H1 (cell line): ENCODE measurements at regions not wholly inside any gene's neighbourhood (a gene's known extent, or its start where the extent isn't known, plus 50 kb on each side); places are given as distances from the start of the nearest gene placed in this dataset.

Experiments
- BCL11A ChIP-seq, 2 experiments: IDR thresholded peaks; one replicate each; pipeline ENCODE4 v1.6.1; 2011; ENCODE audit warnings: low read depth in 2 of 2, low read length in 2 of 2, mild to moderate bottlenecking in 2 of 2
- CBX8 ChIP-seq: fragments of 300-800, 300-1000 bp; sonication (generic); IDR thresholded peaks from 2 replicates; pipeline ENCODE4 v1.7.1; 2016; ENCODE audit warnings: low read depth, low read length, borderline replicate concordance
- CTCF ChIP-seq, 3 experiments: IDR thresholded peaks; 1 replicate in 2 of 3; 2 replicates in 1 of 3; pipeline versions ENCODE4 v1.5.1 to v1.6.1; 2011; ENCODE audit warnings: low read length in 3 of 3, mild to moderate bottlenecking in 3 of 3, inconsistent platforms in 2 of 3, low read depth in 1 of 3, moderate library complexity in 1 of 3; ENCODE audit not compliant: insufficient read depth in 1 of 3; ENCODE audit errors: control extremely low read depth in 1 of 3
- GABPA ChIP-seq: IDR thresholded peaks from 2 replicates; pipeline ENCODE4 v1.6.1; 2011; ENCODE audit warnings: mild to moderate bottlenecking, low read length, moderate library complexity, borderline replicate concordance; ENCODE audit not compliant: insufficient read depth
- PHF8 ChIP-seq: fragments of 200-600 bp; sonication (generic); conservative IDR thresholded peaks from 2 replicates; pipeline ENCODE4 v1.7.1; 2012; ENCODE audit warnings: low read depth, mild to moderate bottlenecking, inconsistent platforms, low read length, moderate library complexity
- POLR2A ChIP-seq, 2 experiments: IDR thresholded peaks; 1 replicate in 1 of 2; 2 replicates in 1 of 2; pipeline ENCODE4 v1.6.1; 2011; ENCODE audit warnings: low read depth in 2 of 2, low read length in 2 of 2, mild to moderate bottlenecking in 2 of 2; ENCODE audit errors: control extremely low read depth in 1 of 2
- POLR2AphosphoS5 ChIP-seq: IDR thresholded peaks from 2 replicates; pipeline ENCODE4 v1.6.1; 2011; ENCODE audit warnings: low read depth, low read length
- SRF ChIP-seq: IDR thresholded peaks from 2 replicates; pipeline ENCODE4 v1.6.1; 2011; ENCODE audit warnings: mild to moderate bottlenecking, low read depth, low read length, moderate library complexity
- TCF12 ChIP-seq: IDR thresholded peaks from 2 replicates; pipeline ENCODE4 v1.6.1; 2011; ENCODE audit warnings: low read depth, mild to moderate bottlenecking, low read length
- ZNF274 ChIP-seq: IDR thresholded peaks from 2 replicates; pipeline ENCODE4 v1.7.0; 2012; ENCODE audit warnings: low read length, borderline replicate concordance; ENCODE audit errors: extremely low read depth

DNA sequence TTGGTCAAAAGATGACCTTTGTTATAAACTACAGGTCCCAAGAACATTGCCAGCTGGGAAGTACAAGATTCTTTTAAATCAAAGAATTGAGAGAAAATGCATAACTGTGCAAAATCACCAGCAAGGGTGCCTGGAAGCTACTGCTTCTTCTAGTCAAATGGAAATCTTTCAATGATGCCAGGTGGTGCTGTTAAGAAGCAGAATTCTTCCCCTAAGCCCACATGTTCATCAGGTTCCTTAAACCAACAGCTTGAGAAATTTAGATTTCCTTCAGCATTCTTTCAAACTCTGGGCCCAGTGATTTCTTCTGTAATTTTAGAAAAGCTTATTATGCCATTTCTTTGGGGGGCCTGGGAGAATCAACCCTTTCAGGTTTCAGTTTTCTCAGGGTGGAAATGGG is 207.8 kb upstream of the WSCD1 start:
- TF ChIP-seq BCL11A (IDR thresholded peaks at IDR 0.05; ENCODE audit: low read depth in 2 of 2, low read length in 2 of 2) (no peak), POLR2AphosphoS5 (no peak), ZNF274 (no peak), CTCF (IDR thresholded peaks at IDR 0.05; ENCODE audit: control extremely low read depth in 1 of 3, insufficient read depth in 1 of 3, low read depth in 1 of 3, low read length in 3 of 3) (no peak), POLR2A (IDR thresholded peaks at IDR 0.05; ENCODE audit: control extremely low read depth in 1 of 2, low read depth in 2 of 2, low read length in 2 of 2) (no peak), SRF (no peak), GABPA (no peak), PHF8 (no peak), CBX8 (no peak), TCF12 (no peak)
